Mononuclear cell (primary cell): ENCODE measurements at regions not wholly inside any gene's neighbourhood (a gene's known extent, or its start where the extent isn't known, plus 50 kb on each side); places are given as distances from the start of the nearest gene placed in this dataset.

ENCODE experiments used
- H3K27me3 ChIP-seq: 2 replicates; pipeline ENCODE4 v1.6.0; 2011; ENCODE audit warnings: low read length, control low read depth; ENCODE audit not compliant: insufficient read depth
- H3K4me1 ChIP-seq: 2 replicates; pipeline ENCODE4 v1.5.1; 2011; ENCODE audit warnings: mild to moderate bottlenecking, low read length, control low read depth; ENCODE audit not compliant: insufficient read depth
- H3K4me3 ChIP-seq: 2 replicates; pipeline ENCODE4 v1.5.1; 2011; ENCODE audit warnings: mild to moderate bottlenecking, low read length, moderate library complexity
- H3K9me3 ChIP-seq: 2 replicates; pipeline ENCODE4 v1.5.1; 2011; ENCODE audit warnings: low read depth, mild to moderate bottlenecking, control low read depth, low read length

DNA sequence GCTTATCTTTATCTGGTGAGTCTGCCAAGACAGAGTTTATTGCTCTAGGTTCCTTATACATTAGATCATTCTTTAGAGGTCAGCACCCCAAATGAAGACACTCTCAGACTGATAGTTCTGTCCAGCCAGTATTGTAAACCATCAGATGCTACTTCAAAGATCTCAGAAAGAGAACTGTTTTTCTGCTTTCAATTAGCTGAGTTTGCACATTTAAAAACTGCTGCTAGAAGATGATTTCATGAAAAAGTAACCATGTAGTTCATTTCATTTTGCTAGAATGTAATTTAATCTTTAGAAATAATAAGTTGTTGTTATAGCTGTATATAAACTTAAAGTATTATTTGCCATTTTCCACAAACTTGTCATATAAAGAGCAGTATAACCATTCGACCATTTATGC lies 344.5 kb upstream of the ATP5MC3 start:
- Histone ChIP-seq H3K9me3 (no peaks in the 10 kb centered on the region), H3K4me3 (no peak overlapping the region), H3K27me3 (no peaks in the 10 kb centered on the region), H3K4me1 (no peaks in the 10 kb centered on the region)

DNA sequence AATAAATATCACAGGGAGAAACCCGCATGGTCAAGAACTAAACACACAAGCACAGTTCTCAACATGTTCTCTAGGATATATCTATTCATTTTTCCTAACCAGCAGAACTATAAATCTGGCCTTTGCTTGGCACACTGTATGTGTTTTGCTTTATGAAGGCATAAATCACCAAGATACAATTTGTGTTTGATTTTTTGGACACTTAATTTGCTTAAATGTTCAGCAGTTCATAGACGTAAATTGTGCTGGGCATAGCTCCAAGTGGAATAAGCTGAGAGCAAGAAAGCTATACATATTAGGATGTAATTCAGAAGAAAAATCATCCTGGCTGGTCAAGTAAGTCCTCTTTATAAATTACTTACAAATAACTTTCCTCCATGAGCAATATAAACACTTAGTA lies 341.5 kb upstream of the ATP5MC3 start:
- Histone ChIP-seq H3K4me1 (no peaks in the 10 kb centered on the region), H3K9me3 (no peaks in the 10 kb centered on the region), H3K27me3 (no peaks in the 10 kb centered on the region), H3K4me3 (no peak overlapping the region)

DNA sequence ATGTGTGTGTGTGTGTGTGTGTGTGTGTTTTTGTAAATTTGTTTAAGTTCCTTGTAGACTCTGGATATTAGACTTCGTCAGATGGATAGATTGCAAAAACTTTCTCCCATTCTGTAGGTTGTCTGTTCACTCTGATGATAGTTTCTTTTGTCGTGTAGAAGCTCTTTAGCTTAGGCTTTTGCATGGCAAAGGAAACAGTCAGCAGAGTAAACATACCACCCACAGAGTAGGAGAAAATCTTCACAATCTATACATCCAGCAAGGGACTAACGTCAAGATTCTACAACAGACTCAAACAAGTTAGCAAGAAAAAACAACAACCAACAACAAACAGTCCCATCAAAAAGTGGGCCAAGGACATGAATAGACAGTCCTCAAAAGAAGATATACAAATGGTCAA lies 336.7 kb upstream of the ATP5MC3 start:
- Histone ChIP-seq H3K9me3 (no peaks in the 10 kb centered on the region), H3K4me1 (no peaks in the 10 kb centered on the region), H3K27me3 (no peaks in the 10 kb centered on the region), H3K4me3 (no peak overlapping the region)

DNA sequence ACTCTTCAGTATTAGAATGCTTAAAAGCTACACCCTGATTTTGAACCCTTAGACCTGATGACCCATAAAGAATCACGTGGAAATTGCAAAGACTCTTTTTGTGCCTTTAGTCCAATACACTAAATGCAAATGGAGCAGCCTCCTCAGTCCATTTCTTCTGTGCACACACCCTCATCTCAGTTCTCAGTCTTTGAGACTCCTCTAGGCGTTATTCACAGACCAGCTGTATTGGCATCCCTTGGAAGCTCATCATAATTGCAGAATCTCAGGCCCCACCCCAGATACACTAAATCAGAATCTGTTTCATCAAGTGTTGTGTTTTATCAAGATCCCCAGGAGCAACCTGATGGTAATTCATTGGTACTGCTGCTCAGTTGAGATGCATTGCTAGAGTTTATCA lies 335.0 kb upstream of the ATP5MC3 start:
- Histone ChIP-seq H3K27me3 (no peaks in the 10 kb centered on the region), H3K4me1 (no peaks in the 10 kb centered on the region), H3K4me3 (no peak overlapping the region), H3K9me3 (no peaks in the 10 kb centered on the region)

DNA sequence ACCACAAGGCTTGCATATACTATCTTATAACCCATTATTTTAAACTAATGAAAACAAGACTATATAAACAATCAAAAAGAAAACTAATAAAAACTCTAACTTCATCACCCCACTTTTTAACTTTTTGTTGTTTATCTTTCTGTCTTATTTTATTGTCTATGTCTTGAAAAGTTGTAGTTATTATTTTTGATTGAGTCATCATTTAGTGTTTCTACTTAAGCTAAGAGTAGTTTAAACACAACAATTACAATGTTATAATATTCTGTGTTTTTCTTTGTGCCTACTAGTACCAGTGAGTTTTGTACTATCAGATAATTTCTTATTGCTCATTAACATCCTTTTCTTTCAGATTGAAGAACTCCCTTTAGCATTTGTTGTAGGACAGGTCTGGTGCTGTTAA lies 318.7 kb upstream of the ATP5MC3 start:
- Histone ChIP-seq H3K4me1 (no peaks in the 10 kb centered on the region), H3K4me3 (no peak overlapping the region), H3K9me3 (peaks cover 33% of the 10 kb centered on the region), H3K27me3 (no peaks in the 10 kb centered on the region)

DNA sequence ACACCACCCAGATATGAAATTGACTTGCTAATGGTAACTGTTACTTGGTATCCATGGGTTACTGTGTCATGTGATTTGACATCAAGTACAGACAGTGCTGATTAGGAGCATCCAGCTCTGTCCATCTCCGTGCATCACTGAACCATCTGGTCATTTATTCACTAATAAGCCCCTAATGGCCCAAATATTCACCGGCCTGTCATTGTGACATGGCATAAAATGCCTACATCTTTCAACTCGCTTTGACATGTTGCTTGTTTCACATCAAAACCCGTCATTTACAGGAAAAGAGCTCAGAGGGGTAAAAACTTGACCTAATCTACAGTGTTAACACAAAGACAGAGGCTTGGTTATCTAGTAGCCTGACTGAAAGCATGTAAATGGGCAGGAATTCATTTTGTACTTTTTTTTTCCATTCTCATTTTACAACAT lies 308.9 kb upstream of the ATP5MC3 start:
- Histone ChIP-seq H3K9me3 (no peaks in the 10 kb centered on the region), H3K4me1 (no peaks in the 10 kb centered on the region), H3K27me3 (no peaks in the 10 kb centered on the region), H3K4me3 (no peak overlapping the region)

DNA sequence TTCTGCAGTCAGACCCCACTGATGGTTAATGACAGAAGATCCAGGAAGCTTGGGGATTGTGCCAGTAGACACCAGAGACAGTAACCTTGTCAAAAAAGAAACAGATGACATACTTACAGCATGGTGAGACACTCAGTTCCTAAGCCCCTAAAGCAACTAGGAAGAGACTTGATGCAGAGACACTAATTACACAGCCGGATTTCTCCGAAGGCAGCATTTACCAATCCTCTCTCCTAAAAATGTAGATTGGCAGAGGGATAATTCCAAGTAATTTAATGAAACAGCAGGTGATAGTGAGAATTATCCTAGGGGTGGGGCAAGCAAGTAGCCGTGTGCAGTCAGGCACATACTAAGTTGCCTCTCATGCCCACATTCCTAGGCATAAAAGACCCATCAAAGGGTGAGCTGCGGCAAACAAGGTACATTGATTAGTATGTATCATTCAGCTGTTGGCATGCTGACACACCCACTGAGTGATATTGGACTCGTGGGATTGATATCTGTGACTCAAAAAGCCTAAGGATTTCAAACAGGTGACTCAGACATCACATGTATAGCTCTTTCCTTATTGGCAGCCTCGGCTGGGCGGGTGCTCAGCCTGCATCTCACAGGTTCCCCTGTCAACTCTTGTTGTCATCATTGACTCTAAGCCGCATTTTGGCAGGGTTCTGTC lies 296.7 kb upstream of the ATP5MC3 start:
- Histone ChIP-seq H3K4me1 (no peaks in the 10 kb centered on the region), H3K4me3 (no peak overlapping the region), H3K27me3 (no peaks in the 10 kb centered on the region)

DNA sequence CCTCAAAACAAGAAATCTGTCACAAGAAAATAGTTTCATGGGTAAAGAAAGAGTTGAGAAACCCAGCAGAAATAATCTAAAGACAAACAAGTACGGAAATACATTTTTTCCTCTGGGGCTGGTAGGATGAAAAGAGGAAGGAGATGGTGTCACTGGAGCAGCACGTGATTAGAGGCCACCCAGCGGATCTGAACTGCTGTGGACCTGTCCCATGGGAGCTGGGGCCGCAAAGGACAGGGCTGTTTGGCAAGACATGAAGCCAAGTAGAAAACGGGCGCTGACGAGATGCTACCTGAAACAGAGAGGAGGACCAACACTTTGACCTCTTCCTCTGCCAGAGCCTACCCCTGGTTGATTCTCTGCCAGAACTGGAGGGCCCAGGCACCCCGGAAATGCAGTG lies 295.4 kb upstream of the ATP5MC3 start:
- H3K4me1 ChIP-seq, result no peaks in the 10 kb centered on the region
- H3K27me3 ChIP-seq, result no peaks in the 10 kb centered on the region
- no peak overlapping the region for H3K4me3 ChIP-seq
- no peaks in the 10 kb centered on the region for H3K9me3 ChIP-seq

More for the DNA sequence above, 296.7 kb upstream of the ATP5MC3 start:
- no peaks in the 10 kb centered on the region for H3K9me3 ChIP-seq

DNA sequence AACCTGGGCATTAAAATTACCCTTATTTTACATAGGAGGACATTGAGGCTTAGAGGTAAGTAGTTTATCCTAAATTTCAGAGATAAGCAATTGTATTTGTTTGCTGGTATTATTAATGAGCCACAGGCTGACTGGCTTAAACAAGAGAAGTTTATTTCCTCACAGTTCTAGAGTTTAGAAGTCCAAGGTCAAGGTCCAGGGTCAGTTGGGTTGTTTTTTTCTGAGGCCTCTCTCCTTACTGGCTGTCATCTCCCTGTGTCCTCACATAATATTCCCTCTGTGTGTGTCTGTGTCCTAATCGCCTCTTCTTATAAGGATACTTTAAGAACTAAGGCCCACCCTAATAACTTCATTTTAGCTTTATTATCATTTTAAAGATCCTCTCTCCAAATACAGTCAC lies 294.9 kb upstream of the ATP5MC3 start:
- Histone ChIP-seq H3K4me3 (no peak overlapping the region), H3K4me1 (no peaks in the 10 kb centered on the region), H3K27me3 (no peaks in the 10 kb centered on the region), H3K9me3 (no peaks in the 10 kb centered on the region)

GRCh38 chr2:175475130-175475529 lies 293.6 kb upstream of the ATP5MC3 start:
- no peaks in the 10 kb centered on the region for H3K27me3 ChIP-seq
- H3K4me1 ChIP-seq, result no peaks in the 10 kb centered on the region
- H3K4me3 ChIP-seq, result no peak overlapping the region
- no peaks in the 10 kb centered on the region for H3K9me3 ChIP-seq

DNA sequence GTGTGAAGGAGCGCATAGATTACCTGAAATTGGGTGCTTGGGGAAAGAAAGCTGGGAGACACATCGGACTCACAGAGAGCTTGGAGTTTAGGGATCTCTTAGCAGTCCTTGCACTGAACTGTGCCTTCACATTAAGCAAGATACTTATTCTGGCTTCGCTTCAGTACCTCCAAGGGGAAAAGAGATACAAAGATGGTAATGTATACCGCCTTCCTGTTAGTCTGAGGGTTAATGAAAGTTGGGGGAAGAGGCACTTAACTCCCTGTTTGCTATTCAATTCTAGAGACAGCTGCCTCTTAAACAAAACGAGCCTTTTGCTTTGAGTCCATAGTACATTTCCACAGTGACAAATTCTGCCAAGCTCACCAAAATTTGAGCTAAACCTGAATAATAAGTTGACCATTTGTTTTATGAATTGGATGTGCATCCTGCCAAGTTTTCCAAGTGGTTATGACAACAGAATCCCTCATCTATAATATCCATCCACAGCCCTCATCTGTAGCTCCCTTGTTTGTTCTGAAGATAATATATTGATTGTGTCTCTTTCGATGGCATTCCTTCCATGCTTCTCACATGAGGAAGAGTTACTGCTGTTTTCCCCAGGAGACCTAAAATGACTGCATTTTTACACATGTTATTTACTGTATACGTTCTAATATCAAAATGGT lies 287.1 kb upstream of the ATP5MC3 start:
- H3K4me1 ChIP-seq, result peaks cover 8% of the 10 kb centered on the region
- H3K27me3 ChIP-seq, result no peaks in the 10 kb centered on the region
- no peaks in the 10 kb centered on the region for H3K9me3 ChIP-seq
- H3K4me3 ChIP-seq, result no peak overlapping the region

DNA sequence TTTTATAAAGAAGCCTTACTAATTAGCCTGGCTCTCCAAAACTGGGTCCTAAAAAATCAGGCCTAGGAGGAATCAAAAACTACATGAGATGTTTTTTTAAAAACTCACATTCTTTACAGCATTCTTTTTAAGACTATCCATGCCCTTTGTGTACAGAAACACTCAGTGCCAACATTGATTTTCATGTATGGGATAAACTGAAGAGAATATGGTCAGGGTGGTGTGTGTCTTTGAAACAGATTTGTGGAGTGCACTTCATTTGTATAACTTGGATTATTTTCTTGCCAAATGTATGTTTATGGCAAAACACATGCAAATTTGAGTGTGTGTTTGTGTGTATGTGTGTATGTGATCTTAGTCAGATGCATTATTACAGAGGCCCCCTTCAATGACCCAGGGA lies 283.6 kb upstream of the ATP5MC3 start:
- Histone ChIP-seq H3K4me1 (peaks cover 21% of the 10 kb centered on the region), H3K9me3 (no peaks in the 10 kb centered on the region), H3K4me3 (no peak overlapping the region)

DNA sequence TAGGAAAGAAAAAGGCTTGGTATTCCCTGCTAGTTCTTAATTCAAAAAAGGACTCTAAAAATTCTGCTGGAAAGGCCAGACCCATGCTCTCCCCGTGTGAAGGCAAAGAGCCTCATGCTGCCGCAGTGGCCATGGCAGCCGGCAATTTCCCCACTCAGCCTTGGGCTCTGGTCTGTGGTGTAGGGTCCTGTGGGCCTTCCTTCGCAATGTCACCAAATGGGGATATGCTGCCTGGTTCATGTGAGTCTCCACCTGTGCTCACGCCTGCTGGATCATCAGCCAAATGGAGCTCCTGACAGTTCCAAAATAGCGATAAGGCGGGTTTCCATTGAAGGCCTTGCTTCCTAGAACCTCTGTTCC lies 282.8 kb upstream of the ATP5MC3 start:
- Histone ChIP-seq H3K27me3 (no peaks in the 10 kb centered on the region), H3K4me1 (peaks cover 21% of the 10 kb centered on the region), H3K4me3 (no peak overlapping the region), H3K9me3 (no peaks in the 10 kb centered on the region)

More for the DNA sequence above, 283.6 kb upstream of the ATP5MC3 start:
- H3K27me3 ChIP-seq, result no peaks in the 10 kb centered on the region

DNA sequence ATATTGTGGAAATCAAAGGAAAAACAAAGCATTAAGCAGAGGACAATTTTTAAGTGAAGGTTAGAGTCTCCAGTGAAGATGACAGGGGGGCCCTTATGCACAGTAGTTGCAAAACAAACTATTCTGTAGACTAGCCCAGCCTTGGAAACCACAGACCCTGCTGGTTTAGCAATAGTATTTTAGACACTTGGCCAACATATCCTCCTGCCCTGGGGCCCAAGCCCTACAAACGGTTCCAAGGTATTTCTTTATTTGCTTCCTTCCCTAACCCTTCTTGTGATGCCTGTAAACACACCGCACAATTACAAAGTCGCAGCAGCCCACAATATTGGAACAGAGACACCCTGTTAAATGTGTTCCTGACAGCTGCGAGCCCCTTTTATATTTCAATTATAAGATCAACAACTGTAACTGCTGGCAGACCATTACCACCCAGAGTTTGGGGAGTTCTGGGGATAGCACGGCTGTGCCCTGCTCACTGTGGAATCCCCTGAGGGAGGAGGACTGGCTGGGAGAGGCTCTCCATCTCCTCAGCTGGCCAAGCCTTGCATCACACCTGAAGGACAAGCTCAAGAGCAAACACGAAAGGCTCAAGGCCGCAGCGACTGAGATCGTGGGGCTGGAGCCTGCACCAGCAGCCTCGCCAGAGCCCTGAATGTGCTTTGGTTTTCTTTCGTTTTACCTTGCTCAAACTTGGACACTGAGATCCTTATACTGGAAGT lies 282.2 kb upstream of the ATP5MC3 start:
- Histone ChIP-seq H3K4me3 (no peak overlapping the region), H3K9me3 (no peaks in the 10 kb centered on the region), H3K27me3 (no peaks in the 10 kb centered on the region), H3K4me1 (peaks cover 21% of the 10 kb centered on the region)

GRCh38 chr2:175463169-175463568 lies 281.7 kb upstream of the ATP5MC3 start:
- H3K4me1 ChIP-seq, result peaks cover 21% of the 10 kb centered on the region
- H3K4me3 ChIP-seq, result no peak overlapping the region
- no peaks in the 10 kb centered on the region for H3K9me3 ChIP-seq
- no peaks in the 10 kb centered on the region for H3K27me3 ChIP-seq
